HepG2 (cell line): ENCODE measurements at regions not wholly inside any gene's neighbourhood (a gene's known extent, or its start where the extent isn't known, plus 50 kb on each side); places are given as distances from the start of the nearest gene placed in this dataset.

Source experiments
- MTF2 ChIP-seq: sonication (generic); formaldehyde crosslinking; IDR thresholded peaks from 2 replicates; pipeline ENCODE4 v1.5.0; 2020; ENCODE audit warnings: missing genetic modification reagents, borderline replicate concordance
- MYNN ChIP-seq: sonication (generic); formaldehyde crosslinking; IDR thresholded peaks from 2 replicates; pipeline ENCODE4 v1.4.0; 2020; ENCODE audit warnings: mild to moderate bottlenecking, low read depth, missing genetic modification reagents
- NFYB ChIP-seq: sonication (generic); formaldehyde crosslinking; IDR thresholded peaks from 2 replicates; pipeline ENCODE4 v1.4.0; 2020; ENCODE audit warnings: missing genetic modification reagents
- ZKSCAN8 ChIP-seq: IDR thresholded peaks from 2 replicates; pipeline ENCODE4 v1.6.1; 2016; ENCODE audit warnings: borderline replicate concordance, missing genetic modification reagents, missing compliant biosample characterization
- ZNF567 ChIP-seq: sonication (generic); formaldehyde crosslinking; IDR thresholded peaks from 2 replicates; pipeline ENCODE4 v1.8.1; 2023; ENCODE audit warnings: mild to moderate bottlenecking, missing genetic modification reagents, borderline replicate concordance

GRCh38 chr6:21665392-21666200, 72.0 kb downstream of the SOX4 start:
- TF ChIP-seq MTF2 (CRISPR knock-in tag) (no peak), ZNF567 (no peak), MYNN (CRISPR knock-in tag) (no peak), ZKSCAN8 (no peak), NFYB (CRISPR knock-in tag) (no peak)
